Bronchial epithelial cell (primary cell): ENCODE measurements at regions not wholly inside any gene's neighbourhood (a gene's known extent, or its start where the extent isn't known, plus 50 kb on each side); places are given as distances from the start of the nearest gene placed in this dataset.

ENCODE experiments used
- DNase-seq: peaks from one replicate; pipeline ENCODE4 v3.0.0-alpha.2; 2010; ENCODE audit warnings: low read depth
- FAIRE-seq: peaks from 2 replicates; lab custom pipeline; 2011; peaks lifted over from hg19 to GRCh38; lab: Jason Lieb, UNC
- H3K27me3 ChIP-seq: 2 replicates; pipeline ENCODE4 v1.5.1; 2011; ENCODE audit warnings: low read length; ENCODE audit not compliant: control insufficient read depth, insufficient read depth
- H3K36me3 ChIP-seq: 2 replicates; pipeline ENCODE4 v1.5.1; 2011; ENCODE audit warnings: low read length; ENCODE audit not compliant: control insufficient read depth, insufficient read depth
- H3K4me3 ChIP-seq: 2 replicates; pipeline ENCODE4 v1.5.1; 2011; ENCODE audit warnings: mild to moderate bottlenecking, low read depth, low read length, control low read depth
- CTCF ChIP-seq: IDR thresholded peaks from 2 replicates; pipeline ENCODE4 v1.5.1; 2011; ENCODE audit warnings: mild to moderate bottlenecking, moderate library complexity, low read length, control low read depth, inconsistent platforms; ENCODE audit not compliant: insufficient read depth, severe bottlenecking

- no peak for TF ChIP-seq CTCF
- FAIRE-seq (peak; percentile 13), DNase-seq (no peak)
- Histone ChIP-seq H3K27me3 (no peaks in the 10 kb centered on the region), H3K36me3 (no peaks in the 10 kb centered on the region), H3K4me3 (no peak overlapping the region)
Measured at GRCh38 chr20:12464036-12464435, 544.7 kb upstream of the SPTLC3 start.

GRCh38 chr20:12466915-12467314, 541.9 kb upstream of the SPTLC3 start:
- no peak for TF ChIP-seq CTCF
- no peaks in the 10 kb centered on the region for H3K27me3 ChIP-seq
- no peaks in the 10 kb centered on the region for H3K36me3 ChIP-seq
- FAIRE-seq: no peak
- no peak for DNase-seq
- no peak overlapping the region for H3K4me3 ChIP-seq

GRCh38 chr20:12467758-12468157, 541.0 kb upstream of the SPTLC3 start:
- DNase-seq (no peak), FAIRE-seq (no peak)
- TF ChIP-seq CTCF: no peak
- no peaks in the 10 kb centered on the region for H3K27me3 ChIP-seq
- H3K36me3 ChIP-seq: no peaks in the 10 kb centered on the region
- no peak overlapping the region for H3K4me3 ChIP-seq

GRCh38 chr20:12482661-12483060, 526.1 kb upstream of the SPTLC3 start:
- no peak overlapping the region for H3K4me3 ChIP-seq
- FAIRE-seq (no peak), DNase-seq (no peak)
- no peaks in the 10 kb centered on the region for H3K27me3 ChIP-seq
- no peaks in the 10 kb centered on the region for H3K36me3 ChIP-seq
- no peak for TF ChIP-seq CTCF

- no peaks in the 10 kb centered on the region for H3K36me3 ChIP-seq
- no peak for TF ChIP-seq CTCF
- no peak for DNase-seq
- H3K4me3 ChIP-seq: no peak overlapping the region
- no peaks in the 10 kb centered on the region for H3K27me3 ChIP-seq
- no peak for FAIRE-seq
Measured at GRCh38 chr20:12502443-12502842, 506.3 kb upstream of the SPTLC3 start.

- Histone ChIP-seq H3K27me3 (no peaks in the 10 kb centered on the region), H3K4me3 (no peak overlapping the region), H3K36me3 (no peaks in the 10 kb centered on the region)
- no peak for TF ChIP-seq CTCF
- DNase-seq (no peak), FAIRE-seq (no peak)
Measured at GRCh38 chr20:12504779-12505178, 504.0 kb upstream of the SPTLC3 start.
